GM18870 (cell line): ENCODE measurements at regions not wholly inside any gene's neighbourhood (a gene's known extent, or its start where the extent isn't known, plus 50 kb on each side); places are given as distances from the start of the nearest gene placed in this dataset.

Experiments used
- ATAC-seq: cut with Tn5 transposase; IDR thresholded peaks from one replicate; pipeline ENCODE4 v1.9.1; 2021; ENCODE audit warnings: moderate library complexity; ENCODE audit not compliant: unreplicated experiment

DNA sequence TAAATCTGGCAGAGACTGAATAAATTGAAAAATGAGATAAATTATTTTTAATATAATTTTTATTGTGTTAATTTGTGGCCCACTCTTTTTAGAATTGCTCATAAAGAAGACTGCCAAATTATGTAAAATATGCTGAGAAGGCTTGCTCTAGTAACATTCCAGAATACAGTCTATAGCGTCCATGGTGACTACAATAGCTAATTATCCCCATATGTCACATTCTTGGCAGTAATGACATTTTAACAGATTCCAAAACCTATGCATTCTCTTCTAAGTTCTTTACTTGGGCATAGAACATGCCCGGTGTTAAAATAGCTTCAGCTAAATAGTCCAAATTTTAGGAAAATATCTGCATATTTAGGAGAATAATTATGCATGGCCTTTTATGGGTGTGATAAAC is 697.0 kb upstream of the SEMA6A start:
- ATAC-seq, result no peak

DNA sequence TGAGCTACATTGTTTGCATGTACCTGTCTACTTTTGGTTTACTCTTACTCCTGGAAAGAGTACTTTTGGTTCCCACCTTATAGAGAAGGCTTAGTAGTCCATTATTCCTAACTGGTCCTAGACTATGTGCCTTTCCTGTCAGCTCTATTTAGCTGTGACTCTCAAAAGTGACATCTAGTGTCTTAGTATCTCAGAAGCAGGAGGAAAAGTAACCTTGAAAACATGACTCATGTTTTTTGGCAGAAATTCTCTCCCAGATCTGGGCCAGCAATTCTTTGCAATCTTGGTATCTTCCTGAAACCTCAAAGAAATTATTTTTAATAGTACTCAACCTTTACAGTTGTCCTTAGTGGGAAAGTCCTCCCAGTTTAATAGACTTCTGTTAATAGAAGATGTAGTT is 691.7 kb upstream of the SEMA6A start:
- no peak for ATAC-seq

DNA sequence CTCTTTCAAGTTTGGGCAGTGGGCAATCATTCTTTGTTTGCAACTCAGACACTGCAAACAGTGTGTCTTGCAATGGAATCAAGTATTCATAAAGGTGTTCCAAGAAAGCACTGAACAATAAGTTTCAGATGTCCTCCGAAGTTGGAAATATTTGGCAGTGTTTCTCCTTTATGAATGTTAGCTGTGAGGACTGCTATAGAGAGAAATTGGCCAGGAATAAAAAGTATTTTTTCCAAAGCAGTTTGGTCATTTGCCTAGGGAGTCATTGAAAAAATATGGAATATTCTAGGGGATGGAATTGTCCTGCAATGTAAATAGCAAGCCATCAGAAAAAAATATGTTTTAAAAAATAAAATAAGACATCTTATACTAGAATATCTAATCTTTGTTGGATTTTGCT is 688.6 kb upstream of the SEMA6A start:
- ATAC-seq, result no peak

DNA sequence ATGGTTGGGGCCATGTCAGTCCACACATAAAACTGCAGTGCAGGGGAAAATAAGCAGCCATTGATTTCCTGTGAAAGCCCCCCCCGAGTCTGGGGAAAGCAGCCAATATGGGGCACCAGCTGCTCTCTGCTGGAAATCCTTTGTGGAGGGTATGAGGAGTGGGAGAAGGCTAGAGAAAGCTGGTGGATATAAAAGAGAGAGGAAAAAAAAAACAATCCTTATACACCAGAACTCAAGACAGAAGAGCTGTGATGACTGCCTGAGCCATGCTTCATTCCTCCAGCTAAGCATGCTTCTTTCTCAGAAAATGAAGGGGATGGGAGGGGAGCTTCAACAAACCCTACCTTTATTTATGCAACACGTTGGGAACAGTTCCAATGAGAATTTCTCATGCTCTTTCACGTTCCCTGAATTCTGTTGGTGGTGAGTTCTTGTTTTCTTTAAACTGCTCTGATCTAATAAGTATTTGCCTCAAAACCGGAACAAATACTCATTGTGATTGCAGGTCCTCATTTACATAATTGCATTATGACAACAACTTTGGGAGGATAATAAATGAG is 688.0 kb upstream of the SEMA6A start:
- ATAC-seq, result no peak

DNA sequence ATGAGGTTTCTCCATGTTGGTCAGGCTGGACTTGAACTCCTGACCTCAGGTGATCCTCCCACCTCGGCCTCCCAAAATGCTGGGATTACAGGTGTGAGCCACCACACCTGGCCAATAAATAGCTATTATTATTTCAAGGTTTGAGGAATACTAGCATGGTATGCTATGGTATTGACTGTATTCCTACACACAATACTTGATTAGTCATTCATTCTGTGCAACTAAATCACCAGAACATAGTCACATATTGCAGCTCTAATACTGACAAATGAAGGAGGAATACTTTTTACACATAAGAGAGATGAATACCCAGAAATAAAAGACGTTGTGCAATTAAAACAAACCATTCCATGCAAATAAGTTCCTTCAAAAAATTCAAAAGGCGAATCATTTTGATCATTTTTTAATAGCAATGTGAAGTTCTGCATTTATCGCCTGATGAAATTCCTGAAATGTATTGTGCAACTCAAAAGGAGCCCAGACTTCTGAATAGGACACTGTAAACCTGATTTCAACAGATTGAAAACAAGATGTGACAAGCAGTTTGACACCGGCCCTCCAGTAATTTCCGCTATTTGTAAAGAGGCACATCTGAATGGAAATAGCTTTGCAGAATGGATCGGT is 687.4 kb upstream of the SEMA6A start:
- ATAC-seq, result no peak

DNA sequence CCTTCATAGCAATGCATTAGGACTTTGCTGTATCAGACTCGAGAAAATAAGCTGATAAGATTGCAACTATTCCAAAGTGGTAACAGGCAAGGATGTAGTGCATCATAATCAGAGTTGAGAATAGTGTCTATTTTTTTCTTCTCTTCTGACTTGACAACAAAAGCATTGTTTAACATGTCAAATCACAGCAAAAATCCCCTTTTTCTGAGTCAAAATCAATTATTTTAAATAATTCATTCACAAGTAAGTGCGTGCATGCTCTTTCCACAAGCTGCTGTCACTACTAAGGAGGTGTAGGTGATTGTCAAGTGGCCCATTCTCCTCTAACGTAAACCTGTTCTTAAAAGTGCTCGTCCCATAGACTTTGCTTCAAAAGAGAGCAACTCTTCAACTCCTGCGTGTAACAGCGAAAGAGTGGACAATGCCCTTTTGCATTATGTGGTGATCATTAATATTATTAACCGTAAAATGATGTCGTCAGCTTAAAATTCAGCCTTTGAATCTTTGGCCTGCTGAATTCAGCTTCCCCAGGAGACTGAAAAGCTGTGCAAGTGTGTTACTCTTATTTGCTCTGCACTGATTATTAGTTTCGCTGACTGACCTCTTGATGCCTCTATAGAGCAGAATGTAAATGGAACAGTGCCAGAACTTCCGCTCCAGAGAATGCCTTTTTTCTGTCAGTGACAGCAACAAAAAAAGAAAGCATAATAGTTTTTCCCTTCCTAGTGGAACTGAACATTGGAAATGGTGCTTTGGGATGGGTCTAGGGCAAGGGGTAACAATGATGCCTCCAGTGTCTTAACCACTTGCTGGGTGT is 680.8 kb upstream of the SEMA6A start:
- no peak for ATAC-seq

DNA sequence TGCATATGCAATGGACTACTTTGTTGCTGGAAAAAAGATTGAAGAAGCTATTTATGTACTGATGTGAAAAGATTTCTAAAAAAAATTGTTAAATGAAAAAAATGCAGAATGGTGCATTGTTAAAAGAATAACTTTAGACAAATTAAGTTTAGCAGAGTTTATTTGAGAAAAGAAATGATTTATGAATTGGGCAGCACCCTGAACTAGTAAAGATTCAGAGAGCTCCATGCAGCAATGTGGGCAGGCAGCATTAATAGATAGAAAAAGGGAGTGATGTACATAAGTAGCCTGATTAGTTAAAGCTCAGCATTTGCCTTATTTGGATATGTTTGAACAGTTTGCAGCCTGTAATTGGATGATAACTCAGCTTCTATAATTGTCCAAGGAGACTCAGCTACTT is 677.9 kb upstream of the SEMA6A start:
- ATAC-seq, result no peak

DNA sequence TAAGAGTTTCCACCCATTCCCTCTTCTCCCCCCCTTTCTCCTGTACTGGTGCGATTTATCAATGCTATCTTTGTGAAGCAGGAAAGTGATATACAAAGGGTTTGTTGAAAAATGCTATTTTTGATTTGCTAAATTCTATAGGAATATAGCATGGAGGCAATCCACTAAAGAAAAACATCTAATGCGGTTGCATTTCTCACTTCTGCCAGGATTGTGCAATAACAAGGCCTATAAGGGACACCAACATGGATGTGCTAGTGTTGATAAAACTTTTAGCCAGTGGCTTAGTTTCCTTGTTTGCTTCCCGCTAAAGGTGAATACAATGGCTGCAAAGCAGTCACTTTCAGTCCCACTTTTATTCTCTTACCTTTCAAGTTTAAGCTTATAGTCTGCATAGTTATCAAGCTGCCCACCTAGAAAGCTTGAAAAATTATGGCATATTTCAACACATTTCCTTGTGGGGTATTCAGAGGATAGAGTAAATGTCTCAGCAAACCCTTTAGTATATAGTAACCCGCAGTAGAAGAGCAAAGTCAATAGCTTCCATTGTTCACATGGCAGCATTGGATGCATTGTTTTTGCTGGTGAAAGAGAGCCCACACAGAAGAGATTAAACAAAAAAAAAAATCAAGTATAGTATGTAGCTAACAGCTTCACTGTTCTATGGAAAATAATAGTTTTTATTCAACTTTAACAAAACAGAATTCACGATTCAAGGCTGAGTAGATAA is 674.6 kb upstream of the SEMA6A start:
- ATAC-seq, result no peak

DNA sequence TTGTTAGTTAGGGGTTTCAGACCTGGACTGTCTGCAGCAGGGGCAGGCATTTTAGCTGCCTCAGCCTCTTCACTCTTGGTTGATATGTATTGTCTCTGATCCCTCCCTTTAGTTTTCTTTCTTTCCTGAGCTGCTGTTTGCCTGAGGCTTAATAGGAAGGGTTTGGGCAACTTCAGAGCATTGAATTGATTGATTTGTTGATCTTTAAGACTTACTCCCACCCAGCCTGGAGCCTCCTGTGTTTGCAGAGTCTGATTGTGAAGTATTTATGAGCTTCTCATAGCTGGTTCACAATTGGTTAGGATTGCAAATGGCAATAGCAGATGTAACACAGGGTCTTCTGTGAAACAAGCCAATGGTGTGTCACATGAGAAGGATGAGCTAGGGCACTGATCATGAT is 671.8 kb upstream of the SEMA6A start:
- no peak for ATAC-seq

DNA sequence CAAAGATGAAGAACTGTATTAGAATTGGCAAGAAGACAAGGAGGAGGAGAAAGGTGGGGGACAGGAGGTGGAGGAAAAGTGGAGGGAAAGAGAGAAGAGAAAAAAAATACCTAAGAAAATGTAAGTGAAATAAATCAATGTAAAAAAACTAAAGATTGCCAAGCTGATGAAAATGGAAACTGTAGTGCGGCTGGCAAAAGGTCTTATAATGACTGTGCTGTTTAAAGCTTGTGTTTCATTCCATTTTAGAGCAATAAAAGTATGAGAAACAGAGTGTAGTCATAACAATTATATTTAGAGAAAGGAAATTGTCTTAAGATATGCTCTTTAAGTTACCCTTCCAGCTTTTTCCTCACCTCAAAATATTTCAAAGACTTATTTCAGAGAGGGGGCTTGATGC is 670.5 kb upstream of the SEMA6A start:
- no peak for ATAC-seq

DNA sequence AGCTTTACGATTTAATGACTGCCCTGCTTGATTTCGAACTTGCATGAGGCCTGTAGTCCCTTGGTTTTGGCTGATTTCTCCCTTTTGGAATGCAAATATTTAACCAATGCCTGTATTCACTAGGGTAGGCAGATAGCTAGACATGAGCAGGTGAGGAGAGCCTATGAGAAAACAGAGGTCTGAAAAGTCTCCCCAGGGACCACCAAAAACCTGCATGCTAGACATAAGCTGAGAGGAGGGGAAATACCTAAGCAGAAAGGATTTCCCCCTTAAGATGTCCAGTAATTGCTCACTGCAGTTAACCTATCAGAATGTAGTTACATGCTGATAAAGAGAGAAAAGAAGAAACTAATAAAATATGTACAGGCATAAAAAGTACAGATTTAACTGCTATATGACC is 667.4 kb upstream of the SEMA6A start:
- ATAC-seq, result peak; percentile 51

DNA sequence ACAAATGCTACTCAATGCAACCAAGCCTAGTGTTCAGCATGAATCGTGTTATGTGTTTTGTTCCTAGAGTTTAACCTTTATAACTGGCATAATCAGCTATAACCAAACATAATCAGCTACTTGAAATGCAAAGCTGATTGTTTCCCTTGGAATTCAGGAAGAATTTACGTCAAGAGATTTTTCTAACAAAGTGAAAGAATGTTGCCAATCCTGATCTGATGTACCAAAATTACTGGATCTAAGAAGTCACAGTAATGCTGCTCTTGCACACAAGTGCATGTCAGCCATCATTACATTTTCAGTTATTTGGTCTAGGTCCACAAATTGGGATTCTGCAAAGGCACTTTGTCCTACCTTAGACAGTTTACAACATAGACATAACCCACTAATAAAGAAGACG is 662.3 kb upstream of the SEMA6A start:
- ATAC-seq, result no peak

DNA sequence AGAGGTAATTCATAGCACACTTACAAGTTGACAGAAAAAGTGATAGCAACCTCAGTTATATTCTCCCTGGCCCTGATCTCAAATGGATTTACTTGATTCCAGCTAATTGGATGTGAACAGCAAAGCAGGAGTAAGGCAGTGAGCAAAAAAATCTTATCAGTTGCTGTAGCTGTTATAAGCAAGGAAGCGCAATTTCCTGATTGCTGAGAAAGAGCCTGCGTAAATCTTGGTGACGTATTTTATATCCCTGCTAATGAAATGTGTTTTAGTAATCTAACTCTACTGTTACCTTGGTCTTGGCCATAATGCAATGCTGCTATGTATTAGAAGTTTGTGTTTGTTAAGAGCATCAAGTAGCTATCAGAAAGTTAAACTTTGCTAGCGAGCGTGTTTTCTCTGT is 661.2 kb upstream of the SEMA6A start:
- no peak for ATAC-seq

DNA sequence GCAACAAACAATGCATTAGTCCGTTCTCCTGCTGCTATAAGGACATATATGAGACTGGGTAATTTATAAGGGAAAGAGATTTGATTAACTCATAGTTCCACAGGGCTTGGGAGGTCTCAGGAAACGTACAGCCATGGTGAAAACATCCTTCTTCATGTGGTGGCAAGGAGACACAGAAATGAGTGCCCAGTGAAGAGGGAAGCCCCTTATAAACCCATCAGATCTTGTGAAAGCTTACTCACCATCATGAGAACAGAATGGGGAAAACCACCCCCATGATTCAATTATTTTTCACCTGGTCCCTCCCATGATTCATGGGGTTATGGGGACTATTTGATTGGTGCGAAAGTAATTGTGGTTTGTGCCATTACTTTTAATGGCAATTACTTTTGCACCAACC is 655.8 kb upstream of the SEMA6A start:
- ATAC-seq, result no peak

DNA sequence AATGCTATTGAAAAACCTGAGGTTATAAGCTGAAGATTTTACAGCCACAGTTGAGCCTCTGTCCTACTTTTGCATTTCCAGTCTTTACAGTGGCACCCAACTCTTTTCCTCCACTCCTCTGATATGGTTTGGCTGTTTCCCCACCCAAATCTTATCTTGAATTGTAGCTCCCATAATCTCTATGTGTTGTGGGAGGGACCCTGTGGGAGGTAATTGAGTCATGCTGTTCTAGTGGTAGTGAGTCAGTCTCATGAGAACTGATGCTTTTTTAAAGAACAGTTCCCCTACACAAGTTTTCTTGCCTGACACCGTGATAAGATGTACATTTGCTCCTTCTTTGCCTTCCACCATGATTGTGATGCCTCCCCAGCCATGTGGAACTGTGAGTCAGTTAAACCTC is 646.1 kb upstream of the SEMA6A start:
- no peak for ATAC-seq

DNA sequence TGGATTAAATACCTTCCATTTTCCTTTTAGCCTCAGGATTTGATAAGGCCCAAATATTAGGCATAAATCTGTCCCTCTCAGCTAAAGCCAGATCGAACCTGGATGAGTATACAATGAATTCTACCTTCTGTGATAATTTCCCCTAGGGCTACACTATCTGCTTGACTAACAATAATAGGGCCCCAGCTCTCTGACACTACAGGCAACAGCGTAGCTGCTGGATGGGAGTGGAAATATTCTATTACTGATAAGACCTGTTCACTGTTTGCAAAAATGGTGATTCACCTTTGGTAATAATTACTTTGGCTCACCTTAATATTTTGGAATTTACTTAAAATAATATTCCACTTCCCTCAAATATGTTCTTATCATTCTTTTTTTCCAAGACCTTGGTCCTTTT is 644.2 kb upstream of the SEMA6A start:
- no peak for ATAC-seq

DNA sequence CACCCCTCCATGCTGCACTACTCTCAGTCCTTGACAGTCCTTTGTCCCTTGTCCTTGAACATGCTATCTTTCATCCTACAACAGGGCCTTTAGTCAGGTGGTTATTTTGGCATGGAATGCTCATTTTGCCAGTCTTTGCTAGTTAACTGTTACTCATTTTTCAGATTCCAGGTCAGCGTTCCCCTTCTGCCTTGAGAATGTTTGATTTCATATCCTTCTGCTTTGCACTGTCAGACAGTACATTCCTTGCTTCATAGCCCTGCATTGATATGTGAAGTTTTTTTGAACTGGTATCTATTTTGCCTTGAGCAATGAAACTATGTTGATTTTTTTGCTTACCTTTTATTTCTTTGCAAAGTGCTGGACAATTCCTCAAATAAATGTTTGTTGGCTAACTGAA is 638.2 kb upstream of the SEMA6A start:
- no peak for ATAC-seq

DNA sequence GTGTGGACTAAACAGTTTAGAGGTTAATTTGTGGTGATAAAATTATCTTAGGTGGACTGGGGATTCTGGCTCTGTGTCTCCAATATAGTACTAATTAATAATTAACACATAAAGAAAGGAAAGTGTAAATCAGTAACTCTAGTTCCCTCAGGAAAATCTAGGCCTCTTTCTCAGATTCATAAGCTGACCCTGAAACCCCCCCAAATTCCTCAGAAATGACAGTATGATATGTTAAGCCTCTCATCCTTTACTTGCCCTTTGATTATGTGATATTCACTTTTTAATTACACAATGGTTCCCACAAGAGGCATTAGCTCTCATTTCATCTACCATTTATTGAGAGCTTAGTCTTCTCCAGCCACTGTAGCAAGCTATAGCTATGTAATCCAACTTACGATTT is 636.2 kb upstream of the SEMA6A start:
- no peak for ATAC-seq

DNA sequence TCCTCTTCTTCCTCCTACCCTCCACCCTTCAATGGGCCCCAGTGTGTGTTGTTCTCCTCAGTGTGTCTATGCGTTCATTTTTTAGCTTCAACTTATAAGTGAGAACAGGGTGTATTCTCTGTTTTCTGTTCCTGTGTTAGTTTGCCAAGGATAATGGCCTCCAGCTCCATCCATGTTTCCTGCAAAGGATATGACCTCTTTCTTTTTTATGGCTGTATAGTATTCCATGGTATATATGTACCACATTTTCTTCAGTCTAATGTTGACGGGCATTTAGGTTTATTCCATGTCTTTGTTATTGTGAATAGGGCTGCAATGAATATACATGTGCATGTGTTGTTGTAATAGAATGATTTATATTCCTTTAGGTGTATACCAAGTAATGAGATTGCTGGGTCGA is 634.9 kb upstream of the SEMA6A start:
- ATAC-seq, result no peak

DNA sequence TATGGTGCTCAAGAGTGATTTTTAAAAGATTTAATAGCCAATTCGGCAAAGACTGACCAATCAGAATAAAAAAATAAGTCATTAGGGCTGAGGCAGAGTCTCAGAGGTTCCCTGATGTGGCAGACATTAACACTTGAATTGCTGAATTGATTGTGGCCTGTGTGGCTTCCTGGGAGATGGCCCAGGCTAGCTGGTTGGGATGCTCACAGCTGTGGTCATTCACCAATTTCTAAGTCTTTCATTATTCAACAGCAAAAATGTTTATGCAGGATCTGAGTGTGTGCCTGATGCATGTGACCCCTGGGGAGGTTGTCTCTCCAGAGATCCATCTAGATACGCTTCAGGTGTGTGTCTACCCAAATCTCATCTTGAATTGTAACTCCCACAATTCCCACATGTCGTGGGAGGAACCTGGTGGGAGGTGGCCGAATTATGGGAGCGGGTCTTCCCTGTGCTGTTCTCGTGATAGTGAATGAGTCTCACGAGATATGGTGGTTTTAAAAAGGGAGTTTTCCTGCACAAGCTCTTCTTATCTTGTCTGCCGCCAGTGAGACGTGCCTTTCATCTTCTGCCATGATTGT is 632.6 kb upstream of the SEMA6A start:
- ATAC-seq, result no peak

DNA sequence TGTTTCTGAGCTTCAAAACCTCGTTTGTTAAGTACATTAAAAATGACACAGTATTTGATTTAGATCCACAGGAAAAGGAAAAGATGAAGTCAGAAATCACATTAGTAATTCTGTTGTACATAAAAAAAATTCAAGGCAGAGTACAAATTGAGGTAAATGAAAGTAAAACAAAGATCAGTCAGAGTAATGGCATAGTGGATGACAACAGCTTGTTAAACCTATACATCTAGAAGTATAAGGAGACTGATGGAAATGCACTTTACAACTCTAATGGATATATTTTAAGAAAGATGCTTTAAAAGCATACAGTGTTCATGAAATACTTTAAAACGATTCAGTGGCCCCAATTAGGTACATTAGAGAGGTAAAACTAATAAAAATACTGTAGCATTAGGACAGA is 631.3 kb upstream of the SEMA6A start:
- ATAC-seq, result no peak
